Uterus (tissue), 2 donors: ENCODE measurements at regions not wholly inside any gene's neighbourhood (a gene's known extent, or its start where the extent isn't known, plus 50 kb on each side); places are given as distances from the start of the nearest gene placed in this dataset.

Experiments used
- CTCF ChIP-seq, 4 experiments: fragments of 200-600 bp in 2 of 4; fragments of 450-650 bp in 2 of 4; sonication (generic) in 2 of 4; IDR thresholded peaks; one replicate each; pipeline ENCODE4 v1.5.1; 2016 to 2019; ENCODE audit warnings: antibody characterized with exemption in 4 of 4, mild to moderate bottlenecking in 2 of 4, moderate library complexity in 1 of 4
- POLR2A ChIP-seq, 2 donors: fragments of 450-650 bp; IDR thresholded peaks; one replicate each; pipeline ENCODE4 v1.6.1; 2016; ENCODE audit warnings: antibody characterized with exemption in 2 of 2, mild to moderate bottlenecking in 1 of 2, moderate library complexity in 1 of 2

GRCh38 chr13:90553159-90553558 is 794.3 kb upstream of the MIR17HG start:
- TF ChIP-seq CTCF (IDR thresholded peaks at IDR 0.05) (no peak), POLR2A (IDR thresholded peaks at IDR 0.05) (no peak)
